OCI-M2 (cell line): ENCODE measurements at regions not wholly inside any gene's neighbourhood (a gene's known extent, or its start where the extent isn't known, plus 50 kb on each side); places are given as distances from the start of the nearest gene placed in this dataset.

Experiments
- DNase-seq: peaks from one replicate; lab custom pipeline; 2025; ENCODE audit not compliant: unreplicated experiment; lab: John Stamatoyannopoulos, UW

- no peak for DNase-seq
These were observed 103.0 kb upstream of the TBL1XR1 start for GRCh38 chr3:177300039-177300833.

GRCh38 chr3:177300842-177301241 lies 103.6 kb upstream of the TBL1XR1 start:
- DNase-seq = no peak

DNA sequence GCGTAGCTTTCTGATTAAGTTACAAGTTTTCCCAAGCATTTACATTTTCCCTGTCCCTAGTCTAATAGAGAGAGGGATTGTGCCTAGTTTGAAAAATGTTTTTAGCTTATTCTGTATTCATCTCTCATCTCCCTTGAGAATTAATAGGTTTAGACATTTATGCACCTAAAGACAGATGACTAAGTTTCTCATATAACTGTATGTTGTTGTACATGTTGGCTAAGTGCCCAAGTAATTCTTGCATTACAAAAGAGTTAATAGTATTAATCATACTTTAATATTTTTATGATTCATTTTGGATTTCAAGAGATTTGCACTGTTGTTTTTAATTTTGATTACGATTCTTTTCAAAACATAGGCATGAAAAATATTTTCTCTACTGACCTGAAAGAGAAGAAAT lies 109.0 kb upstream of the TBL1XR1 start:
- no peak for DNase-seq

DNA sequence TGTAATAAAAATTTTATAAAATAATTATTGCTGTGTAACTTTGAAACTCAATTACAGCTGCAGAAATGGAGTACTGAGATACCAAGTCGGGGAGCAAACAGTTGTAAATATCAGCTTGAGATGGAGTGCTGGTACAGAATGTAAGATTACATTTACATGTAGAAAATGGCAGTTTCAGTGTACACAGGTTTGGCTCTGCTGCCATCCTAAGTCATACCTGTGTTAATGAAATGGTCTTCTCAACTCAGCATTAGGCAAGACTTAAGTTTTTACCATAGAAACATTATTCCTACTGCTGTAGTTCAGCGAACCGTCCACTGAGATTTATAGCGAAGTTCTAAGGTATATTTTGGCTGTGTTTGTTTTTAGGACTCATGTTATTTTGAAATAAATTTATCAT lies 110.1 kb upstream of the TBL1XR1 start:
- no peak for DNase-seq

GRCh38 chr3:177307826-177308225 lies 110.5 kb upstream of the TBL1XR1 start:
- no peak for DNase-seq

DNA sequence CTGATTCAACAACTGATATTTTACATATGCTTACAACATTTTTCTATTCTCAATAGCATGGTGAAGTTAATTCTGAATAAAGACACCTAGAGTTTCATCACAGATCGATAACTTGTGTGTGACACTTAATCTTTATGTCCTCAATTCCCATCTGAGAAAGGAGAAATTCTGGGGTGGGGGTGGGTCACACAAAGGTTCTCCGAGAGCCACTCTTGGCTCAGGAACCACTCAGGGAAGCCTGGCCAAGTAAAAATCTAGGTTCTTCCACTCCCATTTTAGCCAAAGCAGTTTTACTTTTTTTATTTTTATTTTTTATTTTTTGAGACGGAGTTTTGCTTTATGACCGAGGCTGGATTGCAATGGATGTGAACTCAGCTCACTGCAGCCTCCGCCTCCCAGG lies 111.0 kb upstream of the TBL1XR1 start:
- DNase-seq = no peak

- no peak for DNase-seq
These were observed 111.6 kb upstream of the TBL1XR1 start for GRCh38 chr3:177308911-177309310.

DNA sequence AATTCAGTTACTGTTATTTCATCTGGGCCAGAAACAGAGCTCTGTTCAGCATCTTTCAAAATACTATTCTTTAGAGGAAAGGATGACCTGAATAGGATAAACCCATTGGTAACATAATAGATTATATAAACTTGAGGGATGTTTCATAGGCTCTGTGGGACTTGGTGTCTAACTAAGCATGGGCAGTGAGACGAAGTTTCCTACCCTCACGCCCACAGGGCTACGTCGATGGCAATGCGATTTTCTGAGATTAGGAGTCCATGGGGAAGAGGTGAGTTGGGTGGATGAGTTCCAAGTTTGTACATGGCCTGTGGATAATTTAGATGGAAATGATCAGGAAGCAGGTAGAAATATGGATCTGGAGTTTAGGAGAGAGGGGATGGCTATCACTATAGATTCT lies 115.2 kb upstream of the TBL1XR1 start:
- DNase-seq = no peak

- no peak for DNase-seq
These were observed 117.6 kb upstream of the TBL1XR1 start for GRCh38 chr3:177314897-177315296.

DNA sequence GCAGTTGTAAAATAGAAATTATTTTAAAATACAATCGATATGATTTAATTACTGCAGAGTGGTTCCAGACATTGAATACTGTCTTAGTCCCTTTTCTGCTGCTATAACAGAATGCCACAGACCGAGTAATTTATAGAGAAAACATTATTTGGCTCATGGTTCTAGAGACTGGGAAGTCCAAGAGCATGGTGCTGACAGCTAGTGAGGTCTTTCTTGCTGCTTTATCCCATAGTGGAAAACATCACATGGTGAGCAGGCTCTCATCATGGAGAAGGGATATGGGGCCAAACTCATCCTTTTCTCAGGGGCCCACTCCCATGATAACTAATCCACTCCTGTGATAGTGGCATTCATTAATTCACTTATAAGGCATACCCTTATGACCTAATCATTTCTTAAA lies 120.0 kb upstream of the TBL1XR1 start:
- DNase-seq = no peak

DNA sequence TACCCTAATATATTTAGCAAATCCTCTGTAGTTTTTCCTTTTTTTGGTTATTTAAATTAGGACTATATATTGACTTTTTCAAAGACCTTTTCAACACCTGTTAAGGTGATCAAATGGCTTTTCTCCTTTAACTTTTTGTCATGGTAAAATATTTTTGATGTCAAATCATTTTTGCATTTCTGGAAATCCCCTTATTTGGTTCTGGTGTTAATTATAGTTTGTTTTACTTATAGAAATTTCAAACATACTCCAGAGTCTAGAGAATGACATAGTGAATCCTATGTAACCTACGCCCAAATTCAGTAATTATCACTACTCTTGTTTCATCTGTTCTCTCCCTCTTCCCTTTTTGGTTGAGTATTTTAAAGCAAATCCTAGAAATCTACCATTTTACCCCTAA lies 121.3 kb upstream of the TBL1XR1 start:
- no peak for DNase-seq

- no peak for DNase-seq
These were observed 123.5 kb upstream of the TBL1XR1 start for GRCh38 chr3:177320765-177321247.

- no peak for DNase-seq
These were observed 124.5 kb upstream of the TBL1XR1 start for GRCh38 chr3:177321819-177322218.

- no peak for DNase-seq
These were observed 125.6 kb upstream of the TBL1XR1 start for GRCh38 chr3:177322881-177323280.

GRCh38 chr3:177329854-177330253 lies 132.6 kb upstream of the TBL1XR1 start:
- DNase-seq = no peak

DNA sequence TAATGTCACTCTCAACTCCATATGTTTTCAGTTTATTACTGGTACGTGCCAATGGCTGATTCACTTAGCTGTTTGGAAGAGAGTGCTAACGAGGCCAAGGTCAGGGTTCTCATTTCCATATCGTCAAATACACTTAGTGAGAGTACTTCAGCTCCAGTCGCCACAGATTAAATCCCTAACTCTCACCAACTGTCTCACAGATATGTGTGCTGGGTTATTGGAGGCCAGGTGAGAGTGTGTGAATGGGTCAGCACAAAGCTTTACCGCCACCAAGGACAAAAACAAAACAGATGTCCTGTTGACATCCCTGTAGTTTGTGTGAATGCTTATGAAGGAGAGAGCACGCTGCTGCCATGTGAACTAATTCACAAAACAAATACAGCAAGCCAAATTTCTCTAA lies 133.5 kb upstream of the TBL1XR1 start:
- no peak for DNase-seq

DNA sequence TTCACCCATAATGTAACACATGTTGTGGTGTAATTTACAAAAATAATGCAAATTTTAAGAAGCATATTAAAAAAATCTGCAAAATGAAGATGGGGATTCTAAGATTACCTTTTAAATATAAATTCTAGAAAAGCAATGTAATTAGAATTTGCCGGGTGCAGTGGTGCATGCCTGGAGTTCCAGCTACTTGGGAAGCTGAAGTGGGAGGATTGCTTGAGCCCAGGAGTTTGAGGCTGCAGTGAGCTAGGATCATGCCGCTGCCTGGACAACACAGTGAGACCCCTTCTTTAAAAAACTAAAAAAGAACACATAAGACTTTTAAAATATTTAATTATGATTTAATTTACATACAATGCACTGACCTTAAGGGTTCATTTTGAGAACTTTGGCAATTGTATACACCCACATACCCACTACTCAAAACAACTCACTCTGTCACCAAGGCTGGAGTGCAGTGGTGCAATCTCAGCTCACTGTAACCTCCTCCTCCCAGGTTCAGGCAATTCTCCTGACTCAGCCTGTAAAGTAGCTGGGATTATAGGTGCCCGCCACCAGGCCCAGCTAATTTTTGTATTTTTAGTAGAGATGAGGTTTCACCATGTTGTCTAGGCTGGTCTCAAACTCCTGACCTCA lies 134.0 kb upstream of the TBL1XR1 start:
- no peak for DNase-seq

DNA sequence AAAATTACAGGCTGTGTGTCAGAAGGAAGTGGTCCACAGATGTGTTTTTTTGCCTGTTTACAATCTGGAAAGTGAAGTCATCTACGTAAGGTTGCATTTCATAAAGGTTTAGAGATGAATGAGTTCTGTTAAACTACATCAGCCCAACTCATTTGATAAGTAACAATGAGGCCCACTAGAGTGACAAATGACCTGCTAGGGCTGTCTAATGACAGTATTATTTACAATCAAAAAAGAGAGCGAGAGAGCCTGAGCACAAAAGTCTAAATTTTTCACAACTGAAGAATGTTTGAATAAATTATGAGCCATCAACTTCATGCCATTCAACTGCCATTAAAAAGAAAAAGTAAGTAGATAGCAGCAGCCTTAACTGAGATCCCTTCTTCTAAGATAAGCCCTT lies 135.7 kb upstream of the TBL1XR1 start:
- DNase-seq = no peak

GRCh38 chr3:177333533-177334520 lies 136.5 kb upstream of the TBL1XR1 start:
- no peak for DNase-seq

DNA sequence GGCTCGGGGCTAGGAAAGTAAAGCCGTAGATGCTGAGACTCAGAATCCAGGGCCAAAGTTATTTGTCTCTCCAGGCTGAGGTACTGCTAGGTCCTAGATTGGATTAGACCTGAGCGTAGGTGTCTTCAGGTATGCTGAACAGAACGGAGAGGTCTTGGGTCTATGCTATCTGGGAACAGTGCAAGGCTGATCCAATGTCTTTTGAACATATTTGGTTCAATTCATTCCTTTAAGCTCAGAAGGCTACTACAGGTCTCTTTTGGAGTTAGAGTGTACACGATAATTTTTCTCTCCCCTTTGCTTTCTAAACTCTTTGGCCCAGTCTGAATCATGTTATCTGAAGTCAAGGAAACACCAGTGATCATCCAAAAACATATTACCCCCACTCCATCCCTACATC lies 137.5 kb upstream of the TBL1XR1 start:
- DNase-seq = no peak

DNA sequence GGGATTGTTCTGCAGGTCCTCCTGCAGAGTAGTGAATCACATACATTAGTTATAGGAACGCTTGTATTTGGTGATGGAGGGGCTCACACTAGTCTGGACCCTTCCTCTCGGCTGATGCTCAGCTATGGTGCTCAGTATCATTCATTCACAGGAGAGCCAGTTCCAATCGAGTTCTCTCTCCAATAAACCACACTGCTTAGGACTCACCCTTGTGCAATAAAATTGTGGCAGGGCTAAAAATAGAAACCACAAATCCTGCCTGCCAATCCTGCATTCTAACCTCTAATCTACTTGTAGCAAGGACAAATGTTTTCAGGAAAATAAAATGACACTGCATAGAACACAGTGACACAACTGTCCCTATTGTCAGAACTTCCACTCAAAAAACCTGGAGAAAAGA lies 138.4 kb upstream of the TBL1XR1 start:
- no peak for DNase-seq
